Fibroblast of villous mesenchyme (primary cell): ENCODE measurements at regions not wholly inside any gene's neighbourhood (a gene's known extent, or its start where the extent isn't known, plus 50 kb on each side); places are given as distances from the start of the nearest gene placed in this dataset.

Source experiments
- DNase-seq: peaks from one replicate; pipeline ENCODE4 v3.0.0-alpha.2; 2010; ENCODE audit warnings: low read depth
- H3K4me3 ChIP-seq: 2 replicates; pipeline ENCODE4 v1.5.1; 2011; ENCODE audit warnings: low read depth, mild to moderate bottlenecking, low read length
- CTCF ChIP-seq: IDR thresholded peaks from 2 replicates; pipeline ENCODE4 v1.5.1; 2012; ENCODE audit warnings: low read depth, mild to moderate bottlenecking, low read length; ENCODE audit not compliant: insufficient read depth

GRCh38 chr9:80649001-80649420 lies 1040.3 kb downstream of the TLE1 start:
- TF ChIP-seq CTCF, result no peak
- no peak overlapping the region for H3K4me3 ChIP-seq
- peak; percentile 74 for DNase-seq

- H3K4me3 ChIP-seq, result no peak overlapping the region
- peak; percentile 10 for DNase-seq
- no peak for TF ChIP-seq CTCF
Measured at GRCh38 chr9:80648336-80648735, 1041.0 kb downstream of the TLE1 start.

GRCh38 chr9:80646211-80646610 lies 1043.1 kb downstream of the TLE1 start:
- no peak overlapping the region for H3K4me3 ChIP-seq
- no peak for TF ChIP-seq CTCF
- DNase-seq, result no peak

GRCh38 chr9:80644044-80644443 lies 1045.3 kb downstream of the TLE1 start:
- DNase-seq, result no peak
- no peak for TF ChIP-seq CTCF
- H3K4me3 ChIP-seq, result no peak overlapping the region

- no peak for TF ChIP-seq CTCF
- no peak overlapping the region for H3K4me3 ChIP-seq
- no peak for DNase-seq
Measured at GRCh38 chr9:80635065-80635464, 1054.3 kb downstream of the TLE1 start.

- no peak for TF ChIP-seq CTCF
- DNase-seq, result no peak
- no peak overlapping the region for H3K4me3 ChIP-seq
Measured at GRCh38 chr9:80632041-80632440, 1057.3 kb downstream of the TLE1 start.

GRCh38 chr9:80622508-80622907 lies 1050.7 kb downstream of the TLE4 start:
- TF ChIP-seq CTCF, result no peak
- no peak overlapping the region for H3K4me3 ChIP-seq
- no peak for DNase-seq
